ENCODE measurements at regions not wholly inside any gene's neighbourhood (a gene's known extent, or its start where the extent isn't known, plus 50 kb on each side); places are given as distances from the start of the nearest gene placed in this dataset.

- TF ChIP-seq CTCF (IDR thresholded peaks at IDR 0.05) (no peak), POLR2A (IDR thresholded peaks at IDR 0.05) (no peak)
- intact Hi-C loops (cut with DNase I; ENCODE audit: low total_unique reads): no loop called here
- WGBS, 2 donors: 79 to 88% methylated on average over 4 of the region's 4 CpGs
- no peak overlapping the region for H3K4me3 ChIP-seq (ENCODE audit: low read depth, poor library complexity, severe bottlenecking)
- no peak for DNase-seq (ENCODE audit: low spot score in 2 of 2)
These were observed 66.2 kb upstream of the STXBP5 start for GRCh38 chr6:147137986-147138385.

- DNase-seq (ENCODE audit: low spot score in 2 of 2): no peak
- H3K4me3 ChIP-seq (ENCODE audit: low read depth, poor library complexity, severe bottlenecking): no peak overlapping the region
- 79 to 82% methylated on average over 3 of the region's 3 CpGs for WGBS, 2 donors
- TF ChIP-seq CTCF (IDR thresholded peaks at IDR 0.05): no peak
- TF ChIP-seq POLR2A (IDR thresholded peaks at IDR 0.05): no peak
- intact Hi-C loops (cut with DNase I; ENCODE audit: low total_unique reads): no loop called here
These were observed 65.4 kb upstream of the STXBP5 start for GRCh38 chr6:147138835-147139234.

GRCh38 chr6:147141711-147142308, 62.4 kb upstream of the STXBP5 start:
- H3K4me3 ChIP-seq (ENCODE audit: low read depth, poor library complexity, severe bottlenecking): no peak overlapping the region
- DNase-seq (ENCODE audit: low spot score in 2 of 2): no peak
- 96% methylated on average over 1 of the region's 1 CpG for WGBS, 2 donors
- TF ChIP-seq POLR2A (IDR thresholded peaks at IDR 0.05): no peak
- intact Hi-C loops (cut with DNase I; ENCODE audit: low total_unique reads): no loop called here

GRCh38 chr6:147142684-147143245, 61.5 kb upstream of the STXBP5 start:
- intact Hi-C loops (cut with DNase I; ENCODE audit: low total_unique reads): no loop called here
- no peak overlapping the region for H3K4me3 ChIP-seq (ENCODE audit: low read depth, poor library complexity, severe bottlenecking)
- WGBS, 2 donors: 71 to 72% methylated on average over 3 of the region's 3 CpGs
- no peak for DNase-seq (ENCODE audit: low spot score in 2 of 2)
- no peak for TF ChIP-seq POLR2A (IDR thresholded peaks at IDR 0.05)
- no peak for TF ChIP-seq CTCF (IDR thresholded peaks at IDR 0.05)

GRCh38 chr6:147149092-147149491, 55.1 kb upstream of the STXBP5 start:
- no peak overlapping the region for H3K4me3 ChIP-seq (ENCODE audit: low read depth, poor library complexity, severe bottlenecking)
- DNase-seq (ENCODE audit: low spot score in 2 of 2): no peak
- WGBS, 2 donors: 85 to 92% methylated on average over 4 of the region's 4 CpGs
- no peak for TF ChIP-seq CTCF (IDR thresholded peaks at IDR 0.05)
- no peak for TF ChIP-seq POLR2A (IDR thresholded peaks at IDR 0.05)
- intact Hi-C loops (cut with DNase I; ENCODE audit: low total_unique reads): no loop called here

- intact Hi-C loops (cut with DNase I; ENCODE audit: low total_unique reads): no loop called here
- TF ChIP-seq CTCF (IDR thresholded peaks at IDR 0.05) (no peak), POLR2A (IDR thresholded peaks at IDR 0.05) (no peak)
- 86 to 92% methylated on average over 2 of the region's 2 CpGs for WGBS, 2 donors
- H3K4me3 ChIP-seq (ENCODE audit: low read depth, poor library complexity, severe bottlenecking): no peak overlapping the region
- no peak for DNase-seq (ENCODE audit: low spot score in 2 of 2)
These were observed 54.4 kb upstream of the STXBP5 start for GRCh38 chr6:147149826-147150225.
